Calu3 (cell line): ENCODE measurements at regions not wholly inside any gene's neighbourhood (a gene's known extent, or its start where the extent isn't known, plus 50 kb on each side); places are given as distances from the start of the nearest gene placed in this dataset.

ENCODE experiments used
- BruUV-seq: library from RNA; stranded (reverse); fragments of 400-500 nt; replicated peaks from 2 replicates; lab custom pipeline; 2021; lab: Mats Ljungman, UMichigan
- CTCF ChIA-PET: fragments of 300-600 bp; sonication (Branson Sonifier 250); formaldehyde crosslinking; loops from one replicate; lab custom pipeline; 2022; ENCODE audit warnings: antibody characterized with exemption; lab: Charles Lee
- DNase-seq: peaks from one replicate; pipeline ENCODE4 v3.0.0; 2022
- H3K27ac Mint-ChIP-seq: one replicate; pipeline ENCODE4 v1.8.0; 2022; ENCODE audit warnings: mixed read lengths; ENCODE audit not compliant: unreplicated experiment
- H3K27me3 Mint-ChIP-seq: one replicate; pipeline ENCODE4 v1.8.0; 2022; ENCODE audit warnings: mixed read lengths; ENCODE audit not compliant: unreplicated experiment
- H3K36me3 Mint-ChIP-seq: one replicate; pipeline ENCODE4 v1.8.0; 2022; ENCODE audit warnings: mild to moderate bottlenecking, moderate library complexity, mixed read lengths; ENCODE audit not compliant: insufficient read depth, unreplicated experiment
- H3K4me1 Mint-ChIP-seq: one replicate; pipeline ENCODE4 v1.8.0; 2022; ENCODE audit warnings: mild to moderate bottlenecking, low read depth, mixed read lengths; ENCODE audit not compliant: unreplicated experiment
- H3K4me3 Mint-ChIP-seq: one replicate; pipeline ENCODE4 v1.8.0; 2022; ENCODE audit warnings: mild to moderate bottlenecking, low read depth, moderate library complexity, mixed read lengths; ENCODE audit not compliant: unreplicated experiment
- H3K9me3 Mint-ChIP-seq: one replicate; pipeline ENCODE4 v1.8.0; 2022; ENCODE audit warnings: low read depth, mixed read lengths; ENCODE audit not compliant: unreplicated experiment
- CTCF ChIP-seq: fragments of 200-600 bp; IDR thresholded peaks from one replicate; pipeline ENCODE4 v1.8.0; 2022; ENCODE audit warnings: antibody characterized with exemption; ENCODE audit not compliant: unreplicated experiment
- intact Hi-C: fragments of 100-400 bp; cut with micrococcal nuclease; formaldehyde crosslinking; loops from one replicate; pipeline ENCODE4 v1.10.0; 2022; ENCODE audit not compliant: unreplicated experiment

GRCh38 chr2:182593394-182593975 is 122.6 kb upstream of the DNAJC10 start:
- no peak for TF ChIP-seq CTCF
- Mint-ChIP-seq H3K4me1 (no peaks in the 10 kb centered on the region), H3K36me3 (no peaks in the 10 kb centered on the region), H3K27me3 (no peaks in the 10 kb centered on the region), H3K27ac (no peak overlapping the region), H3K4me3 (no peak overlapping the region), H3K9me3 (no peaks in the 10 kb centered on the region)
- intact Hi-C loops: no loop called here
- CTCF ChIA-PET: no interaction called here
- no TSS peak for BruUV-seq
- DNase-seq: no peak

GRCh38 chr2:182594286-182594685 is 121.8 kb upstream of the DNAJC10 start:
- H3K4me1 Mint-ChIP-seq: no peaks in the 10 kb centered on the region
- CTCF ChIA-PET: no interaction called here
- no TSS peak for BruUV-seq
- H3K9me3 Mint-ChIP-seq: no peaks in the 10 kb centered on the region
- no peak for DNase-seq
- no peak for TF ChIP-seq CTCF
- H3K36me3 Mint-ChIP-seq: no peaks in the 10 kb centered on the region
- H3K27ac Mint-ChIP-seq: no peak overlapping the region
- H3K4me3 Mint-ChIP-seq: no peak overlapping the region
- intact Hi-C loops: no loop called here
- no peaks in the 10 kb centered on the region for H3K27me3 Mint-ChIP-seq

GRCh38 chr2:182595650-182596049 is 120.4 kb upstream of the DNAJC10 start:
- Mint-ChIP-seq H3K4me3 (no peak overlapping the region), H3K27me3 (no peaks in the 10 kb centered on the region), H3K4me1 (no peaks in the 10 kb centered on the region), H3K27ac (no peak overlapping the region), H3K36me3 (no peaks in the 10 kb centered on the region), H3K9me3 (no peaks in the 10 kb centered on the region)
- CTCF ChIA-PET: interaction anchor here (0.6 kb wide), 1 partner anchor 45 kb away, joined by 3 read pairs; no protein-coding TSS in a partner anchor
- no TSS peak for BruUV-seq
- no peak for DNase-seq
- no peak for TF ChIP-seq CTCF
- intact Hi-C loops: no loop called here

GRCh38 chr2:182597570-182598295 is 118.3 kb upstream of the DNAJC10 start:
- CTCF ChIA-PET: no interaction called here
- H3K27ac Mint-ChIP-seq: no peak overlapping the region
- no peaks in the 10 kb centered on the region for H3K36me3 Mint-ChIP-seq
- no peaks in the 10 kb centered on the region for H3K9me3 Mint-ChIP-seq
- H3K4me1 Mint-ChIP-seq: no peaks in the 10 kb centered on the region
- no peak overlapping the region for H3K4me3 Mint-ChIP-seq
- H3K27me3 Mint-ChIP-seq: no peaks in the 10 kb centered on the region
- no TSS peak for BruUV-seq
- DNase-seq: no peak
- intact Hi-C loops: no loop called here
- TF ChIP-seq CTCF: no peak
